Skin epidermis (tissue), 12 donors: ENCODE measurements at regions not wholly inside any gene's neighbourhood (a gene's known extent, or its start where the extent isn't known, plus 50 kb on each side); places are given as distances from the start of the nearest gene placed in this dataset.

Source experiments
- H3K27ac ChIP-seq, 21 experiments: fragments of 200-600 bp; sonication (generic) in 11 of 21; one replicate each; pipeline ENCODE4 v1.5.0; 2020; ENCODE audit warnings: mild to moderate bottlenecking in 3 of 21, inconsistent platforms in 2 of 21, moderate library complexity in 2 of 21
- H3K4me3 ChIP-seq, 7 experiments: fragments of 200-600 bp; sonication (generic) in 2 of 7; one replicate each; pipeline ENCODE4 v1.5.0; 2020; ENCODE audit warnings: inconsistent platforms in 2 of 7, mild to moderate bottlenecking in 2 of 7, moderate library complexity in 1 of 7

GRCh38 chr5:4384649-4385048, 755.5 kb upstream of the ADAMTS16 start:
- H3K27ac ChIP-seq, result no peak overlapping the region

GRCh38 chr5:4386152-4386551, 754.0 kb upstream of the ADAMTS16 start:
- Histone ChIP-seq H3K27ac (no peak overlapping the region), H3K4me3 (no peak overlapping the region)

More at GRCh38 chr5:4384649-4385048, 755.5 kb upstream of the ADAMTS16 start:
- H3K4me3 ChIP-seq, result no peak overlapping the region

- H3K27ac ChIP-seq, result no peak overlapping the region
- H3K4me3 ChIP-seq, result no peak overlapping the region
Observed at GRCh38 chr5:4387290-4387689, 752.8 kb upstream of the ADAMTS16 start.

- H3K4me3 ChIP-seq, result no peak overlapping the region
- H3K27ac ChIP-seq, result no peak overlapping the region
Observed at GRCh38 chr5:4395752-4396151, 744.4 kb upstream of the ADAMTS16 start.

GRCh38 chr5:4405614-4406219, 734.4 kb upstream of the ADAMTS16 start:
- no peak overlapping the region for H3K27ac ChIP-seq
- H3K4me3 ChIP-seq, result no peak overlapping the region

- H3K27ac ChIP-seq, result no peak overlapping the region
- H3K4me3 ChIP-seq, result no peak overlapping the region
Observed at GRCh38 chr5:4410151-4410550, 730.0 kb upstream of the ADAMTS16 start.

- H3K4me3 ChIP-seq, result no peak overlapping the region
- H3K27ac ChIP-seq, result no peak overlapping the region
Observed at GRCh38 chr5:4411664-4412063, 728.5 kb upstream of the ADAMTS16 start.

- H3K4me3 ChIP-seq, result no peak overlapping the region
Observed at GRCh38 chr5:4413996-4414395, 726.1 kb upstream of the ADAMTS16 start.

GRCh38 chr5:4418084-4418483, 722.0 kb upstream of the ADAMTS16 start:
- Histone ChIP-seq H3K4me3 (no peak overlapping the region), H3K27ac (no peak overlapping the region)

More at GRCh38 chr5:4413996-4414395, 726.1 kb upstream of the ADAMTS16 start:
- H3K27ac ChIP-seq, result no peak overlapping the region

- H3K27ac ChIP-seq, result no peak overlapping the region
- no peak overlapping the region for H3K4me3 ChIP-seq
Observed at GRCh38 chr5:4419281-4419680, 720.8 kb upstream of the ADAMTS16 start.

- no peak overlapping the region for H3K27ac ChIP-seq
- H3K4me3 ChIP-seq, result no peak overlapping the region
Observed at GRCh38 chr5:4420177-4420576, 720.0 kb upstream of the ADAMTS16 start.

- no peak overlapping the region for H3K27ac ChIP-seq
- H3K4me3 ChIP-seq, result no peak overlapping the region
Observed at GRCh38 chr5:4420681-4421080, 719.4 kb upstream of the ADAMTS16 start.

GRCh38 chr5:4422247-4422646, 717.9 kb upstream of the ADAMTS16 start:
- Histone ChIP-seq H3K27ac (no peak overlapping the region), H3K4me3 (no peak overlapping the region)

- no peak overlapping the region for H3K4me3 ChIP-seq
- no peak overlapping the region for H3K27ac ChIP-seq
Observed at GRCh38 chr5:4424895-4425294, 715.2 kb upstream of the ADAMTS16 start.

- Histone ChIP-seq H3K27ac (no peak overlapping the region), H3K4me3 (no peak overlapping the region)
Observed at GRCh38 chr5:4440536-4440935, 699.6 kb upstream of the ADAMTS16 start.

GRCh38 chr5:4442221-4442620, 697.9 kb upstream of the ADAMTS16 start:
- Histone ChIP-seq H3K27ac (no peak overlapping the region), H3K4me3 (no peak overlapping the region)

- Histone ChIP-seq H3K4me3 (no peak overlapping the region), H3K27ac (no peak overlapping the region)
Observed at GRCh38 chr5:4447657-4448056, 692.5 kb upstream of the ADAMTS16 start.

GRCh38 chr5:4453655-4454054, 686.5 kb upstream of the ADAMTS16 start:
- H3K4me3 ChIP-seq, result no peak overlapping the region
- H3K27ac ChIP-seq, result no peak overlapping the region

- H3K4me3 ChIP-seq, result no peak overlapping the region
Observed at GRCh38 chr5:4479426-4479825, 660.7 kb upstream of the ADAMTS16 start.

GRCh38 chr5:4480528-4481349, 659.4 kb upstream of the ADAMTS16 start:
- no peak overlapping the region for H3K4me3 ChIP-seq
- H3K27ac ChIP-seq, result no peak overlapping the region

More at GRCh38 chr5:4479426-4479825, 660.7 kb upstream of the ADAMTS16 start:
- H3K27ac ChIP-seq, result no peak overlapping the region

GRCh38 chr5:4487581-4487980, 652.5 kb upstream of the ADAMTS16 start:
- Histone ChIP-seq H3K4me3 (no peak overlapping the region), H3K27ac (no peak overlapping the region)
